Activated CD4-positive, alpha-beta T cell treated with anti-CD3 and anti-CD28 coated beads, Interleukin-2, Interleukin-6, amounts not matched to agents 100 ng/mL and 50 ng/mL, durations not matched to agents 16 hours and 8 hours (primary cell): ENCODE measurements at regions not wholly inside any gene's neighbourhood (a gene's known extent, or its start where the extent isn't known, plus 50 kb on each side); places are given as distances from the start of the nearest gene placed in this dataset.
"Not testable (repeated sequence)": the region's sequence is repeated elsewhere in the genome, so short reads cannot be mapped to it uniquely, and the experiment has no call there.

Source experiments
- DNase-seq: peaks from one replicate; pipeline ENCODE4 v3.0.0-alpha.2; 2020

DNA sequence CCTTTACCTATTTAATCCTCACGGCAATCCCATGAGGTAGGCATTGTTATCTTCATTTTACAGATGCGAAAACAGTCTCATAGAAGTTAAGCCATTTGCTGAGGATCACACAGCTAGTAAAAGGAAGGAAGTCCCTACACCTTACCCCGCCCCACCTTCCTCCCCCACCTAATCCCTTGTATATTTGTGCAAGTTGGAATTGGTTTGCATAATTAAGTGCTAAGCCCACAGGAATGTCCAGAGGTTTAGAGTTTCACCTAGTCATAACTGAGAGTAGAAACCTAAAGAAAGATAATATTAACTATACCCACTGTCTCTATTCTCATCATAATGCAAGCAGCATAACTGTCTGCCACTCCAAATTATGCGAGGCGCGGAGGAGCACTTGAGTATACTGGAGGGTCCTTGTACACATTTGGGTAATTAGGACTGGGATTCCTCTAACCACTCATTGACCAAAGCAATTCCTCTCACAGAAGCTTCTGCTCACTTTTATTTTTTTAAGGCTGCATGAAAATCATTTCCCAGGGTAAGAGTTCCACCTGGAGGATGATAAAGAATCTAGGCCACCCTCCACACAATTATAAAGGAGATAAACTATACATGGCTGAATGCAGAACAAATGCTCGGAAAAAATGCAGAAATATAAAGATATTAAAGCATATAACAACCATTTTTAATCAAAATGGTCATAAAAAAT is 199.9 kb downstream of the FAM181B start:
- no peak for DNase-seq

- no peak for DNase-seq
These were observed 203.7 kb downstream of the FAM181B start for GRCh38 chr11:82529936-82530335.

DNA sequence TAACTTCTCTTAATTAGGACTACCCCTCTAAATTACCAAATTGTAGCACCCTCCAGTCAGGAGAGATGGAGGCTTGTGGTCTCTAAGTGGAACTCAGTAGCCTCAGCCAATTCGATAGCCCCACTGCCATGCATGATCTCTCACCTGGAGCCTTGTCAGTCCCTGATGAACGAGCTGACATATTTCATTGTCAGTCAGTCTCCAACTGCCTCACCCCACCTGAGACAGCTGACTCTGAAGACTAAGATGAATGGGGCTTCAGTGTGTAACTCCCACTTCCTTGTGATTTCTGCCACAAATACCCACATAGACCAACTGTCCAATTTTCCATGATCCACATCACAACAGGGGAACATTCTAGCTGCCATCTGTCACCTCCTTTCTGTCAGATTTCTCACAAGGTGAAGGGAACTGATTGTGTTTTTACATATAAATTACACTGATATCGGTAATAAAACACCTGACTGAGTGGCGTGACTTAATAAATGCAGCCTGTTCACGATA is 206.5 kb downstream of the FAM181B start:
- no peak for DNase-seq

DNA sequence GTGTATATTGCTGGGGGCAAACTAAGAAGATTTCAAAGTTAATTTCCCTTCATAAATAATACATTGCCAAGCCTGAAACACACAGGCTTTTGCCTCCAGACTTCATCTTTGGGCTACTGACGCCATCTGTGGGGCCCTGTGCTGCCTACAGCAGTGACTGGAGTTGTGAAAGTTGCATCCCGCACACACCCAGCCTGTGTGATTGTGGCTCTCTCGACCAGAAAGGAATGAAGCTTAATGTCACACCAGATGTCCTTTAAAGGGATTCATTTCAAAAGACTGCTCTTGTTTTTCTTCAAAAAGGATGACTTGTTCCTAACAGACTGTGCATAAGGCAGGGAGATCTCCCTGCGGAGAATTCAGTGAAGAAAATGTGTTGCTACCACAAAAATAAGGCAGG is 210.5 kb downstream of the FAM181B start:
- no peak for DNase-seq

DNA sequence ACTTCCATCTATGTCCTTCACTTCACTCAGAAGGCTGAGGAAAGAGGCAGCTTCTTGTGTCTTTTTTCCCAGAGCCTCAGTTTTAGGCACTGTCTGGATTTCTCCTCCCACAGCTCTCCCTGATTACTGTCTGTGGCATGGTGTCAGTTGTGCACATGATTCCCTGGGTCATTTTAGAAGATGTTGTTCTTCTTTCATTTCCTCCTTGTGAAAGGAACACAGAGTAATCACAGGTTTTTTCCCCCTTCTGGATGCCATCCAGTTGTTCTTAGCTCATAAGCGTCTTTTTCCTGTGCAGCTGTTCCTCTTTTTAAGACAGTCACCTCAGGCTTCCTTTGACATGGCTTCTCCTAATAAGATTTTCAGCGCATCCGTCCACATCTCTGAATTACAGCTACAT is 212.2 kb downstream of the FAM181B start:
- DNase-seq = no peak

DNA sequence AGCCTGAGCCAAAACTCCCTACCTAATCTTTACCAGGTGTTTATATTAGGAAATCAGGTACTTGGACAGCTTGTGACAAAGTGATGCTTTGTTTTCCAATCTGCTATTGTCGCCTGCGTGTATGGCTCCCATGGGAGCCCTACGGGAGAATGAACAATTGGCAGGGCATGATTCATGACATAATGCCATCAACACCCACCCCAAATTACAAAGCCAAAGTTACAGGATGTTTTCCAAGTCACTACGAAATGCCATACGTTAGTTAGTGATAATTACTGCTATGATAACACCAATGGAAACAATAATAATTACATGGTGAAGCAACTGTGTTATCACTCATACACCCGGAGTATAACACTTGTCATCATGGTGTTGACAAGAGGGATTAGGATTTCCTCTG is 226.4 kb downstream of the FAM181B start:
- DNase-seq = no peak

- no peak for DNase-seq
These were observed 228.3 kb downstream of the FAM181B start for GRCh38 chr11:82505379-82505778.

DNA sequence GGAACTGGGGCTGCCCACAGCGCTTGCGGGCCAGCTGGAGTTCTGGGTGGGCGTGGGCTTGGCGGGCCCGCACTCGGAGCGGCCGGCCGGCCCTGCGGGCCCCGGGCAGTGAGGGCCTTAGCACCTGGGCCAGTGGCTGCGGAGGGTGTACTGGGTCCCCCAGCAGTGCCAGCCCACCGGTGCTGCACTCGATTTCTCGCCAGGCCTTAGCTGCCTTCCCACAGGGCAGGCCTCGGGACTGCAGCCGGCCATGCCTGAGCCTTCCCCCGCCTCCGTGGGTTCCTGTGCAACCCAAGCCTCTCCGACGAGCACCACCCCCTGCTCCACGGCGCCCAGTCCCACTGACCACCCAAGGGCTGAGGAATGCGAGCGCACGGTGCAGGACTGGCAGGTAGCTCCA is 232.5 kb downstream of the FAM181B start:
- not testable (repeated sequence) for DNase-seq

DNA sequence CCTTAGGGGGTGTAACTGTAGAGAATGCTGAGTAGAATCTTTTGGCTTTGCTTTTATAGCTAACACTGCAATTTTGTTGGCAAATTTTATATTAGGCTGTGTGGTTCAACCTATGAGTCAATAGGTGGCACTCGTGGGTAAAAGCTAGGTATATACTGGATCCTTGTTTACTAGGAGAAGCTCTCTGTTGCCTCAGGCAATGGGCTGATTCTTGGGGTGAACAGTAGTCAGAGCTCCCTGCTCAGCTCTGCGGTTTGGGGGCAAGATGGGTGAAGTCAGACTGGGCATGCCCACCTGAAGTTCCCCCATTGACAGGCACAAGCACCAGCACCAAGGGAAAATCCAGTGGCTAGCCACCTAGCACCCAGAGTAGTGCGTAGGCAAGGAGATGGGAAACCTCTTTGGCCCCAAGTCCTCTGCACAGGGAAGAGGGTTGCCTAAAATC is 238.7 kb downstream of the FAM181B start:
- DNase-seq = no peak

GRCh38 chr11:82474876-82475275 is 258.8 kb downstream of the FAM181B start:
- DNase-seq = no peak

GRCh38 chr11:82465481-82465880 is 268.2 kb downstream of the FAM181B start:
- DNase-seq = no peak

DNA sequence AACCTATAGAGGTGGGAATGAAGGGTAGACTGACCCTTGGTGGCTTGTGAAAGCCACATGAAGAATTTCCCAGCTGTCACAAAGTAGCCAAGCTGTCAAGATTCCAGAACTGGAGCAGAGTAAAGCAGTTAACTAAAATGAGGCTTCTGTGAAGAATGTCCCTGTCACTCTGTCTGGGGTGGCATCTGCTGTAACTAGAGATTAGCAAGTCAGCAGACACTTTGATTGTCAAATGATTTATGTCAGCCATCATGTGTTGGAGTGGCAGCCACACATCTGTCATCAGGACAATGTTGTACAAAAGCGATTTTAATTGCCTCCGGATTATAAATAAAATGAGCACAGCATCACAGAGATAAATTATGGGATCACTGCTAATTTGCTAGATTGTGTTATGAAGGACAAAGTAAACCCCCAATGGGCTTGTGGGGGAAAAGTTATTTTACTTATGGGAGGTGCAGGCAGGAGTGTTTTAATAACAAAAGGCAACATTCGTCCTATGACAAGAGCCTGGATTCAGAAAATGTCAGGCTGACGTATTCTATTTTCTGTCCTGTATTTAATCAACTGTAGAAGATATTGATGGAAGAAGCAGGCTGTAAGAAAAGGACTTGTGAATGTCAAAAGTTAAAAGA is 270.9 kb downstream of the FAM181B start:
- no peak for DNase-seq

DNA sequence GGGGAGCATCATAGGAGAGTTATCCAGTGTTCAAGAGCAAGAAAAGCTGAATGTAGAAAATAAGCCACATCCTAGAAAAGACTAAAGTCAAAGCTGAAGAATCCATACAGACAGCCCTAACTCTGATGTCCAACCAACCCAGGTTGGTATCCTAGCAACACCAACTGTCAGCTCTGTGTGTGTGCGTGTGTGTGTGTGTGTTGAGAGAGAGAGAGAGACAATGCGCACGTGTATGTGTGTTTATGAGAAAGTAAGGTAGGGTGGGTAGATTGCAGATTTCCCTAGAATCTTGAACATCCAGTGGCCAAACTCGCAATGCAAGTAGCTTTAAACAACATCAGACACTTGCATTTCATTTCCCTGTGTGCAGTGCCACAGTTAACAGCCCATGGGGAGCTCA is 274.9 kb downstream of the FAM181B start:
- DNase-seq = no peak

DNA sequence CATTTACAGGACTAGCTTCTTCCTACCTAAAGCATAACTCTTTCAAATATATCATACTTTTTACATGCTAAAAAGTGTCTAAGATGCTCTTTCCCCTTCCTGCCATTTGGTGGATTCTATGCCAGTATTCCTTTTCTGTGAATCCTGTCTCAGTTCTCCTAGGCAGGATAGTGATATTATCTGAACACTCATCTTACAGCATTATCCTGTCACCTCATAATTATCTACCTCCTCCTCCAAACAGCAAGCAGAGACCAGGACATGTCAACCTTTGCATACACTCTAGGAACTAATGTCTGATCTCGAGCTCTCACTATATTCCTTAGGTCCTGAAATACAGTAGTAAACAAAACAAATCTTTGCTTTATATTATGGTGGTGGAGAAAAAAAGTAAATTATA is 275.5 kb downstream of the FAM181B start:
- DNase-seq = no peak

- no peak for DNase-seq
These were observed 282.7 kb downstream of the FAM181B start for GRCh38 chr11:82450996-82451395.

- no peak for DNase-seq
These were observed 327.1 kb downstream of the FAM181B start for GRCh38 chr11:82406611-82407010.

- no peak for DNase-seq
These were observed 328.2 kb downstream of the FAM181B start for GRCh38 chr11:82405421-82405820.

DNA sequence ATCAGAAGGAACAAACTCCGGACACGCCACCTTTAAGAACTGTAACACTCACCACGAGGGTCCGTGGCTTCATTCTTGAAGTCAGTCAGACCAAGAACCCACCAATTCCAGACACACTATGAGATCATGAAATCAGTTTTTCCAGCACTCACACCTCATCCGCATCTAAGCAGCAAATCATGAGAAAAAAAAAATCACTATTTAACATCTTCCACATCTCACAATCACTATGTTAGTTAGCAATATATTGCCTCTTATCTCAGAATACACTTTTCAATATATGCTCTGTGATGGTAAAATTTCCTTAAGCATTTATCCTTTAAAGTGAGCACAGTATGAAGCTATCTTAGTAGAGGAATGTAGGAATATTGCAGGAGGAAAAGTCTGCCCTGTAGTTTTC is 328.7 kb downstream of the FAM181B start:
- no peak for DNase-seq

DNA sequence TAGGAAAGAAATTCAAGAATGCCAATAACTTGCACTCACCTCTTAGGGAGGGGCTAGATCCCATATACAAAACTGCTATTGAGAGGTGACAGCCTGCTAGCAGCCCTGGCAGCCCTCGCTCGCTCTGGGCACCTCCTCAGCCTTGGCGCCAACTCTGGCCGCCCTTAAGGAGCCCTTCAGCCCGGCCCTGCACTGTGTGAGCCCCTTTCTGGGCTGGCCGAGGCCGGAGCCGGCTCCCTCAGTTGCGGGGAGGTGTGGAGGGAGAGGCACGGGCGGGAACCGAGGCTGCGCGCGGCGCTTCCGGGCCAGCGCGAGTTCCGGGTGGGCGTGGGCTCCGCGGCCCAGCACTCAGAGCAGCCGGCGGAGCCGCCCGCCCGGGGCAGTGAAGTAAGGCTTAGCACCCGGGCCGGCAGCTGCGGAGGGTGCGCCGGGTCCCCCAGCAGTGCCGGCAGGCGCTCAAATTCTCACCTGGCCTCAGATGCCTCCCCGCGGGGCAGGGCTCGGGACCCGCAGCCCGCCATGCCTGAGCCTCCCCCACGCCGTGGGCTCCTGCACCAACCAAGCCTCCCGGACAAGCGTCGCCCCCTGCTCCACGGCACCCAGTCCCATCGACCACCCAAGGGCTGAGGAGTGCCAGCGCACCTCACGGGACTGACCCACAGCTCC is 329.9 kb downstream of the FAM181B start:
- DNase-seq = no peak

- no peak for DNase-seq
These were observed 335.3 kb downstream of the FAM181B start for GRCh38 chr11:82398300-82398815.

GRCh38 chr11:82396639-82397038 is 337.0 kb downstream of the FAM181B start:
- DNase-seq = not testable (repeated sequence)

DNA sequence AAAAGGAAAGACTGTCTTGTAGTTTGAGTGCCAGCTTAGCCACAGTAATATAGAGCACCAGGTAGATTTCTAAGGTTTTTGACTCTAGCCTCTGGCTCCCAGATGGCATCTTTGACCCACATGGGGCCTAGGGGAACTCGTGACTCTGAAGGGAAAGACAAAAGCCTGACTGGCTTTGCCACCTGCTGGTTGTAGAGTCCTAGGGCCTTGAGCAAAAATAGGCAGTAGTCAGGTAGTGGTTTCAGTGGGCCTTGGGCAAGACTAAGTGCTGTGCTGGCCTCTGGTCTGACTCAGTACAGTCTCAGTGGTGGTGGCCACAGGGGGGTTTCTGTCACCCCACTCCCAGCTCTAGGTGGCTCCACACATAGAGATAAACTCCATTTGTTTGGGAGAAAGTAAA is 349.4 kb downstream of the FAM181B start:
- no peak for DNase-seq

DNA sequence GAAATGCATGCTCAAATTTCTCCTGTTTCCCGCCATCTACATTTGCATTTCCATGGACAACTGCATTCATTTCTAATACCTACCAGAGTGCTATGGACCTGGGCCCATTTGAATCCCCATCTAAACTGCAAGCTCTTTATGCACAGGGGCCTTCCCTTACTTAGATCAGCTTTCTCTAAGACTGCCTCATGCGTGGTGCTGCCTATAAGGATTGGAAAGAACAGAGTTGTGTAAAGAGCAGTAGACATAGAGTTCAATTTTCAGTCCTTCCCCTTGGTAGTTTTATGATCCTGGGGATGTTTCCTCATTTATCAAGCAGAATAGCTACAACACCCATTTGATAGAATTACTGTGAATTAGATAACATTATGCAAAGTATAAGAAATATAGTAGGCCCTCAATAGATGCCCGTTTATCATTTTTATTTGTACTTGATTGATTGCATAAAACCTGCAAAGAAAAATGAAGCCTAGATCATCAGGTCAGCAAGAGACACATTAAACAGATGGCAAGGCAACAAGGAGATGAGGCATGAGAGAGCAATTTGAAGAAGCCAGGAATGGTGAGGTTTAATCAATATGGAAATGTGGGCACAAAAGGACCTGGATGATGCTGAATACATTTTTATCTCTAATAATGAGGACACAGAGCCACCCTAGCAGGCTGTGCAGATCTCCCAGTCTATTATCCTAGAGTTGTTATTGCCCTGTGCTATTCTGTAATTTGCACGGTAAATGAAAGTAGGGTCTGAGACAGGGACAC is 359.7 kb downstream of the FAM181B start:
- no peak for DNase-seq
